ENCODE measurements at regions not wholly inside any gene's neighbourhood (a gene's known extent, or its start where the extent isn't known, plus 50 kb on each side); places are given as distances from the start of the nearest gene placed in this dataset.
"Not testable (repeated sequence)": the region's sequence is repeated elsewhere in the genome, so short reads cannot be mapped to it uniquely, and the experiment has no call there.

DNA sequence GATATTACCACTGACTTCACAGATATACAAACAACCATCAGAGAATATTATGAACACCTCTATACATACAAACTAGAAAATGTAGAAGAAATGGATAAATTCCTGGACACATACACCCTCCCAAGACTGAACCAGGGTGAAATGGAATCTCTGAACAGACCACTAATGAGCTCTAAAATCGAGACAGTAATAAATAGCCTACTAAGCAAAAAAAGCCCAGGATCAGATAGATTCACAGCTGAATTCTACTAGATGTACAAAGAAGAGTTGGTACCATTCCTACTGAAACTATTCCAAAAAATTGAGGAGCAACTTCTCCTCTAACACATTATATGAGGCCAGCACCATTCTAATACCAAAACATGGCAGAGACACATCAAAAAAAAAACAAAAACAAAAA is 837.7 kb downstream of the FSCB start:
- no peak for DNase-seq

DNA sequence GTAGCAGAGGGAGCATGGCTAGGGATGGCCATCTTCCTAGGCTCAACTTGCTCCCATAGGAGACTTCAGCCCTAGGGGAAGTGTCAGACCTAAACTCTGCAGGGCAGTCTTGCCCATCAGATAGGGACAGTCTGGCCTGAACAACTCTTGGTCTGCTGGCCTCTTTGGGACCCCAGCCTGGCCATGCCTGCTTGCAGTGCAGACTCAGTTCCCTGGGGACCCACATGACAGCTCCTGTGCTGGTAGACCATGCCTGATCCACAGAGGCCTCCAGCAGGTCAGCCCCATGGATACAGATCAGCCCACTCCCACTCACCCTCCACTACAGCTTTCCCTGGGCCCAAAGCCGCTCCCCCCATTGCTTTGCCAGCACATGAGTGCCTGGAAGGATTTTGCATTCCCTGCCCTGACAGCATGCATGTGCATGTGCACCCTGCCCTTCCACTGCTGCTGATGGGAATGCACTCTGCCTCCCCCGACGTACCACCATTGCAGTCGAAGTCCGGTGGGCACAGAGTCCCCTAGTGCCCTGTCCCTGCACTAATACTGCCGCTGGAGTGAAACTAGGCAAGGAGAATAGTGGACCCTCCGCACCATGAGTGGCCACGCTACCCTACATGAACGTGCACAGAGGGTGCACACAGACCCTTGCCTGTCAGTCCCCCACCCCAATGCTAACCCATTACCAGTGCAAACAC is 841.4 kb downstream of the FSCB start:
- DNase-seq: no peak

DNA sequence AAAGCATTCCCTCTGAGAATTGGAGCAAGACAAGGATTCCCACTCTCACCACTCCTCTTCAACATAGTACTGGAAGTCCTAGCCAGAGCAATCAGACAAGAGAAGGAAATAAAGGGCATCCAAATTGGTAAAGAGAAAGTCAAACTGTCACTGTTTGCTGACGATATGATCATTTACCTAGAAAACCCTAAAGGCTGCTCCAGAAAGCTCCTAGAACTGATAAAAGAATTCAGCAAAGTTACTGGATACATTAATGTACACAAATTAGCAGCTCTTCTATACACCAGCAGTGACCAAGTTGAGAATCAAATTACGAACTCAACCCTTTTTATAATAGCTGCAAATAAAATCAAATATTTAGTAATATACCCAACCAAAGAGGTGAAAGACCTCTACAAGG is 851.9 kb downstream of the FSCB start:
- DNase-seq: not testable (repeated sequence)

DNA sequence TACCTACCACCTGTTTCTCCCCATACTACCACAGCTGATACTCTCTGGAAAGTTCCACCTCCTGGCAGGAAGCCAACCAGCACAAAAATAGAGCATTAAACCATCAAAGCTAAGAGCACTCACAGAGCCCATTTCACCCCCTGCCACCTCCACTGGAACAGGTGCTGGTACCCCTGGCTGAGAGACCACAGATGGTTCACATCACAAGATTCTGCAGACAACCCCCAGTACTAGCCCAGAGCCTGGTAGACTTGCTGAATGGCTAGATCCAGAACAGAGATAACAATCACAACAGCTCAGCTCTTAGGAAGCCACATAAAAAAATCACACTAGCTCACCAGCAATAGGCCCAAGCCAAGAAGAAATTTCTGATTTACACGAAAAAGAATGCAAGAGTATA is 855.2 kb downstream of the FSCB start:
- peak; percentile 30 for DNase-seq

DNA sequence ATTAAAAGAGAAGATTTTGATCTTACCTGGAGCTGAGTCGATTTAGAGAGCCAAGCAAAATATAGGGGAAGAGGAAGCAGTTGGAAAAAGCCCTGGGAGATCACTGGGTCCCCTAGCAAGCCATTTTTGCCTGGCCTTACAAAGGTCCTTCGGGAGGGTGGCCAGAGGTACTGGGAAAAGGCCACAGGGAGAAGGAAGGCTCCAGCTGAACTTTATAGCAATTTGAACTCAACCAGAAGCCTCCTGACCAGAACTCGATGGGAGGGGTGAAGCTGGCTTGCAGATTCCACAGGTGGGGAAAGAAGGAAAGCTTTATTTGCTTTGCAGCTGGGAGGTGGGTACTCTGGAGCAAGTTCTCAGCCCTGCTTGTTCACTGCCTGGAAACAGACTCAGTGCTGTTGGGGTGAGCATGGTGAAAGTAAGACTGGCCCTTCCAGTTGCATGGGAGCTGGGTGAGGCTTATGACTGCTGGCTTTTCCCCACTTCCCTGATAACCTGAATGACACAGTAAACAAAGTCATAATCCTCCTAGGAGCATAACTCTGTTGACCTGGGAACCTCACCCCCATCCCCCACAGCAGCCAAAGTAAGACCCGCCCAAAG is 855.8 kb downstream of the FSCB start:
- DNase-seq: no peak

DNA sequence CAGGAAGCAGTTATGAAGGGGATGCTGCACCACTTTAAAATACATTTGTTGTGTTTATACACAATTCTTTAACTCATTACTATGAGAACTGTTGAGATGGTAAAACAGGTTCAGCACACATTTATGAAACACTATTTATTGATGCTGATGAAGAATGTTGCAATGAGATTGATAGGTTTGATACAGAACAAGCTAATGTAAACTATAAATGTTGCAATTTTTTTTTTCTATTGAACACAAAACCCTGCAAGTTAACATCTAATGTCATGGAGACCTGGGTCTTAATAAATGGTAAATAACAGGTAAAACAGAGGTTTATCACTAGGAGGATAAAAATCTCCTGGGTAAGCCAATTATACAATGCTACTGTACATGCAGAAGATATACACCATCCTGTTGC is 857.6 kb downstream of the FSCB start:
- no peak for DNase-seq

DNA sequence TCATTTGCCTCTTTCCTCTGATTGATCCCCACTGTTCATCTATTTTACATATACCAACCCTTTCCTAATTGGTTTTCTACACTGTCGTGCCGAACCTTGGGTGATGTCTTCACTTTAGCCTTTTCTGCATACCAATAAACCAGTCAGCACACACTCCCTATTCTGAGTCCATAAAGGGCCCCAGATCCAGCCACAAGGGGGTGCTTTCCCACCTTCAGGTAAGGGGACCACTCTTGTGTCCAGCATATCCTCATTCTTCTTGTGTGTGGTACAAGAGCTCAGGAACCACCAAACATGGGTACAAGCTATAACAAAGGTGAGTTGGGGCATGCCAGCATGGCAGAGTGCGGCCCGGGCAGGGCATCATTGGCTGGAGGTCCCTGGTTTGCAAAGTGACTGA is 859.8 kb downstream of the FSCB start:
- no peak for DNase-seq

DNA sequence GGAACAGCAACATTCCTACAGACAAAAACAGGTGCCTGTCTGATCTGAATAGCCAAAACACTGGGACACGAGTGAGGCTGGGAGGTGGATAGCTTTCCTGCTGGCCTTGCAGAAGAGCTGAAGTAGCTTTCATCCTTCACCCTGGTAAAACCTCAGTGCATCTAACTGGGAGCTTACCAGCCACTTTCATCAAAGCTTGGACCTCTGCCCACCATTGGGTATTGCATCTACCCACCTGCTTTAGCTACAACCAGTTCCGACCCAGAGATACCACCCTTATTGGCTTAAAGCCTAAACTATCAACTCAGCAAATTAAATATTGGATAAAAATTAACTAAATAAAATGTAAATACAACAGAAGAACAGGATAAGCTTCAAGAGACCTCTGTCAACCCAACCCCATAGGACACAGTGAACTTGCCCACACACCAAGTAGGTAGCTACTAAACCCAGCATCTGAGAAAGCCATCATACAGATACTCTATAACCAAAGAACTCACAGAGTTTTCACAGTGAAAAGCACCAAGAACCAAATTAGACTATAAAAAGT is 866.3 kb downstream of the FSCB start:
- no peak for DNase-seq

DNA sequence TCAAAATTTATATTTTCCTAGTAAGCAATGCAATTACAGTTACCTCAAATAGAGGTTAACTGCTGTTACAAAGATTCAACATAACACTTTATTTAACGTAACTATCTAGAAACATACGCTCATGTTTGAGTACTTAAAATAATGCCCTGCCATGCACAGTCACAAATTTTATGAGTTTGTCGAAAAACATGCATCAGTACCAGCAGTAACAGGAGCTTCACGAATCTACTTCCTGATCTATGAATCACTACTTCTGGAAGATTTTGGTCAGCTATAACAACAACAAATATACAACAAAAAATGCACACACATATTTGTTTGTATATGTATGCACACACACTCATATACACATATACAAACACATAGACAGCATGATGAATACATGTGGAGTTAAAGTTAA is 881.8 kb downstream of the FSCB start:
- DNase-seq: no peak

DNA sequence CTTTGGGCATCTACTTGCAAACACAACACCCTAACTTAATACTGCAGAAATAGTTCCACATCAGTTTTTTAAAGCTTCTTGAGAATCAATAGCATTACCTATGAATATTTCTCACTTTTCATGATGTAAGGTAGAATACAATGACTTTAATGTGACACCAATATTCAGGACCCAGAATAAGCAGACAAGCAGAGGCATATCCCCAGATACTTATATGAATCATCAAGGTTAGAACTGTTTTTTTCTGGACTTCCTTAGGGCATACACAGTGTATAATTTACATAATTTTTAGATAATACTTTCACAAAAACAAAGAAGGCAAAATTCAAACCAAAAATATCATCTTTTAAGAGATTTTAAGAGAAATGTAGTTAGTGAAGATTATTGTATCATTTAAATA is 885.8 kb downstream of the FSCB start:
- DNase-seq: no peak

DNA sequence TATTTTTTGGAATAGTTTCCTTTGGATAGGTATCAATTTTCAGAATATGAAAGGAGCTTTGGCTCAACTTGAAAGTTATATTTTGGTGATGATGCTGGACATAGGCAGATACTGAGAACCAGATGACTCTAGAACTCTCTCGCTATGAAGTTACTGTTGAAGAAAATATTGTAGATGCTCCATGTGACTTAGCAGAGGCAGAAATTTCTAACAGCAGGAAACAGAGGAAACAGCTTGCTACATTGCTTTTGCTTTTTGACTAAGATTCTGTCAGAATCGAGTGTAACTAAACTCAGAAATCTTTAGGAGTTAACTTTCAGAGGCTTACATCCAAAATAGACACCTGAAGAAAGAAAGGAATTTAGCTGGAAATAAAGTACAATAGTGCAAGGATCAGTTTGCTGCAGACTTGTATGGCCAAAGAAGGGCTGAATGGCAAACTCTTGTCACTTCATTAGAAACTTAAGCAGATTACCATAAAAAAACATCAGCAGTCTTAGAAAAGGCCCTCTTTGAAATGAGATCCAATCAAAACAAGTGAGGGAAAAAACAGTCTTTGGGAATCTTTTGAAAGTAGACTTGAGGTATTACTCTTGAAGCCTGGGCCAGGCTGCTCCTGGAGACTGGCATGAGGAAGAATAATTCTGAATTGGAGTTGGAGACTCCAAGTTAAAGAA is 911.8 kb downstream of the FSCB start:
- no peak for DNase-seq

DNA sequence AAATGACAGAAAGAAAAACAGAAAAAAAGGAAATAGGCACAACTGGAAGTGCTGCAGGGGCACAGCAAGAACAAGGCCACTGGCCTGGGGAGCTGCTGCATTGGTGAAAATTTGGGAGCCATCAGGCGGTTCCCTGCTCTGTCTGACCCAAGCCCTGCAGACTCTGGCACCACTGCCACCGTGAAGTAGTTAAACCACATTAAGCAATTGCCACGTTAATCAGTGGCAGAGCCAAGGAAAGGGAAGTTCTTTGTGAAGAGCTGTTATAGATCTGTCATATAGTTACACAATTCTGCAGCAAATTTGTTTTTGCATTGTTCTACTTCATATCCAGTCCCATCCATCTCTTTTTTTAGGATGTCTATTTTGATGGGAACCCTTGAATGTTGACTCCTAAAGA is 915.3 kb downstream of the FSCB start:
- DNase-seq: no peak

DNA sequence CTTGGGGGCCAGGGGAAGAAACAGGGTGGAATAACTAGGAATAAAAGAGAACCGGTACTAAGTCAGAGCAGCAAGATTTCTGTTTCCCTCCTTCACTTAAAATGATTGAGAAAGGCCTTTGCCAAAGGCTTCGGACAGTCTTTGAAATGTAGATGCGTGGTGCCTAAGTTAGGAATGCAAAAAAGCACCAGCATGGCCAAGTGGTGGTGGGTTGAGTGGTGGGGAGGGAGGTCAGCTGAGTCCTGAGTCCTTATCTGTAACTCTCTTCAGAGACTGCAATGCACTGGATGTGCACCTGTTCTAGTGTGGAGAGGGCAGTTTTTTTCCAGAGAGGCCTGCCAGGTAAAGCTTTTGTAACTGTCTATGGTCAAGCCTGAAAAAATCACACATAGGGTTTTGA is 919.9 kb downstream of the FSCB start:
- DNase-seq: no peak

DNA sequence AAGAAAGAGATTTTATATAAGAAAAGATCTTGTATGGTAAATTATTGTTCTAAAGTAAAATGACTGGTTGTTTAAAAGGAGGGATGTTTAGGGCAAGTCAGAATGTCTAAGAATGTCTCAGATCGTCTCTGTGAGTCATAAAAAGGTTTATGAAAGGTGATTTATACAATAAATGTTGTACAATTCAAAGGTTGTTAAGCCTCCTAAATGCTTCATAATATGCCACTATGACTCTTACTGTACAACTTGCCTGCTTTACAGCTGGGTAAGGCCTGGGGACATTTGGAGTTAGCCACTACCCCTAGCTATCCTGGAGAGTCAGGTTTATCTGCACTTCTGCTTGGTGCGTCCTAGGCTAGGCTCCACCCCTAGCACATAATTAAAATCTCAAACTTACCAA is 927.4 kb downstream of the FSCB start:
- DNase-seq: no peak

DNA sequence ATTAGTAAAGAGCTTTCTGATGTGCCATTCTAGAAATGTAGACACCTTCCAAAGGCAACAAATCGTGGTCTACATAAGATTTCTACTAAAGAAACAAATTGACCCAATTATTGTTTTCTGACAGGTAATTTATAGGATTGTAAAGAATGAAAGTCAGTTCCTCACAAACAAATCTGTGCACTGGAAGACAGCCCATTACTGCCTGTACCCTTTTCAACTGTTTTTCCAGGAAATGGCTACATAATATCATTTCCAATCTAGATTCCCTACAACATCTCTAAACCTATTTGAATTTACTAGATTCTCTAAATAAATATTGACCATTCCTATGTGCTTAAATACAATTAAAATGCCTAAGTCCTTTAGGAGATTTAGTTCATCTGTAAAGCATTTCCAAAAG is 939.1 kb downstream of the FSCB start:
- DNase-seq: no peak

DNA sequence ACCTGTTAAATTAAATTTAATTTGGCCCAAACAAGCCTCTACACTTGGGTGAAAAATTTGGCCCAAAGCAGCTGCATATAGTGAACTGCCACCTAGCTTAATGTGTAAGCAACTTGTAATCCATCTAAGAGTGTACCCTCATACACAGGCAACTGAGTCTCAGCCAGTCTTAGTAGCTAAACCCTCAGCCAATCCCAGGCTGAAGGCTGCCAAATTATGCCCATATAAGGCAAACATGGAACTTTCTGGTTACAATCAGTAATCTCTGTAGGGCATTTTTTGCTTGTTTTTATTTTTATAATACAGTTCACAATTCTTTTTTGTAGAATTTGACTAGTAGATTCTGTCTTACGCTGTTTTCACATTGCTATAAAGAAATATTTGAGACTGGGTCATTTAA is 958.7 kb downstream of the FSCB start:
- no peak for DNase-seq

DNA sequence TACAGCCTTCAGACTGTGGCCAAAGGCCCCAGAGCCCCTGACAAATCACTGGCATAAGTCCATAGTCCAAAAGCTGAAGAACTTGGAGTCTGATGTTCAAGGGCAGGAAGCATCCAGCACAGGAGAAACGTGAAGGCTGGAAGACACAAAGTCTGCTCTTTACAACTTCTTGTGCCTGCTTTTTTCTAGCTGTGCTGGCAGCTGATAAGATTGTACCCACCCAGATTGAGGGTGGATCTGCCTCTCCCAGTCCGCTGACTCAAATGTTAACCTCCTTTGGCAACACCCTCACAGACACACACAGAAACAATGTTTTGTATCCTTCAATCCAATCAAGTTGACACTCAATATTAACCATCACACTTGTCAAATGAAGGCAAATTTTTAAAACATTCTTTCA is 959.5 kb downstream of the FSCB start:
- not testable (repeated sequence) for DNase-seq

DNA sequence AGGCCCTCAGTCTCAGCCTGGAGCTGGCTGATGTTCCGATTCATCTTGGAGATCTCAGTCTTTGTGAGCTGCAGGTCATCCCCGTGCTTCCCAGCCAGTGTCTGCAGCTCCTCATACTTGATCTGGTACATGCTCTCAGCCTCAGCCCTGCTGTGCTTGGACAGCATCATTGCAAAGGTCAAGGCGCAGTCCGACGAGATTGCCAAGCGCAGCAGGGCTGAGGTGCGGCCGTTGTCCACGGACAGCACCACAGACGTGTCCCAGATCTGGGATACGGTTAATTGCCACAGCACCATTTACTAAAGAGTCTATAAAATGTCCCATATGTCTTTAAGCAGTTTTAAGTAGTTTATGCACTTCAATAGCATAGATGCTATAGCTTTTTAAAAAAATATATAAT is 965.7 kb downstream of the FSCB start:
- DNase-seq: no peak

DNA sequence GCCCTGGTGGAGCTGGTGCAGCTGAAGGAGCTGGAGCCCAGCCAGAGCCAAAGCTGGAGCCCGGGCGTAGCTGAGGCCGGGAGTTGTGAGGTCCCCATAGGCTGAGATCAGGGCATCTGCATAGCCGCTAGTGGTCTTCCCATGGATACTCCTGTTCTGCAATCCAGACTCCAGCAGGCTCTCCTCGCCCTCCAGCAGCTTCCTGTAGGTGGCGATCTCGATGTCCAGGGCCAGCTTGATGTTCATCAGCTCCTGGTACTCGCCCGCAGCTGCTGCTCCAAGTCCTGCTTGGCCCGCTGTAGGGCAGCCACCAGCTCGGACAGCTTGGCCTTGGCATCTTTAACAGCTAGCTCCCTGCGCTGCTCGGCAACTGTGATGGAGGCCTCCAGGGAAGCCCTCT is 966.1 kb downstream of the FSCB start:
- no peak for DNase-seq

DNA sequence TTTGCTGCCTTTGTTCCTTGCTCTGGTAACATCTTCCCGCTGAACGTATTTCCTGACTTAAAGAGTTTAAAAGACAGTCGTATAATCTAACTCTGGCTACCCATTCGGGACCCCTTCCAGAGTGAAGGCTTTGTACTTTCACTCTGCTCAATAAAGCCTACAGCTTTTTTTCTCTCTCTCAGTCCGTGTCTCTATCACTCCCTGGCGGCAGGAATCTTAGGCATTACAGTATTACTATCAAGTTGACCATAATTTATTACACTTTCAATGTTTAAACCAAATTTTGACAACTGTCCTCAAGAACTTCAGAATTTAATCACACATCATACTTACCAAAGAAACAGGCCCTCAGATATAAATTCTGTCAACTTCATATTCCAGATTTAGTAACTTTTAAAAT is 967.9 kb downstream of the FSCB start:
- DNase-seq: no peak

DNA sequence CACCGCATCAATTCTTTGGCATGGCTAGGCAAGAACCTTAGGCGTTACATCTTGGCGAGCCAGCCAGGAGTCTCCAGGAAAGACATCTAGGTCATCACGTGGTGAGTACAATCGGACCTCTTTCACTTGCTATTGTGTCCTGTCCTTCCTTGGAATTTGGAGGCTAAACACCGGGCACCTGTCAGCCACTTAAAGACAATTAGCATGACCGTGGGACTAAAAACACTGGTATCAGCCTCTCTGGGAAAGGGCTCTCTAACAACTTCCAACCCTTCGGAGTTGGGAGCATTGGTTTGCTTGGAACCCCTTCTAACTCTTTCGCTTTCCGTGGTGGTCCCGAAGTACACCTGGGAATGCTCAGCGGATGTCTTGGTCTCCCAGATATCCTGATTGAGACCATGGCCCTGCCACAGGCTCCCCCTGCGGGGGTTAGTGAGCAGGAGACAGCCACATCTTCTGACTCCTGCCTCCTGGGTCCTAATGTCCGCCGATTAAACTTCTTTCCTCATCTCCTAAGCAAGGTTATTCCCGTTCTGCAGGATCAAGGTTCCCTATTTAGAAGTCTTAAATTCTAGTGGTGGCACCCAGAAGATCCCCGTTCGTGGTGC is 971.7 kb downstream of the FSCB start:
- DNase-seq: no peak

DNA sequence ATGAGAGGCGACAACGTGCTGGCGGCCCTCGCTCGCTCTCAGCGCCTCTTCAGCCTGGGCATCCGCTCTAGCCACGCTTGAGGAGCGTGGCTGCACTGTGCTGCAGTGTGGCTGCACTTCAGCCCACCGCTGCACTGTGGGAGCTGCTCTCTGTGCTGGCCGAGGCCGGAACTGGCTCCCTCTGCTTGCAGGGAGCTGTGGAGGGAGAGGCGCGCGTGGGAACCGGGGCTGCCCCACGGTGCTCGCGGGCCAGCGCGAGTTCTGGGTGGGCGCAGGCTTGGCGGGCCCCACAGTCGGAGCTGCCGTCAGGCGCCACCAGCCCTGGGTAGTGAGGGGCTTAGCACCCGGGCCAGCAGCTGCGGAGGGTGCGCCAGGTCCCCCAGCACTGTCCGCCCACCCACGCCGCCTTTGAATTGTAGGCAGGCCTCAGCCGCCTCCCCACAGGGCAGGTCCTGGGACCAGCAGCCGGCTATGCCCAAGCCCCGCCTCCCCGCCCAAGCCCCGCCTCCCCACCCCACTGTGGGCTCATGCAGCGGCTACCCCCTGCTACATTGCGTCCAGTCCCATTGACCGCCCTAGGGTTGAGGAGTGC is 974.2 kb downstream of the FSCB start:
- no peak for DNase-seq

DNA sequence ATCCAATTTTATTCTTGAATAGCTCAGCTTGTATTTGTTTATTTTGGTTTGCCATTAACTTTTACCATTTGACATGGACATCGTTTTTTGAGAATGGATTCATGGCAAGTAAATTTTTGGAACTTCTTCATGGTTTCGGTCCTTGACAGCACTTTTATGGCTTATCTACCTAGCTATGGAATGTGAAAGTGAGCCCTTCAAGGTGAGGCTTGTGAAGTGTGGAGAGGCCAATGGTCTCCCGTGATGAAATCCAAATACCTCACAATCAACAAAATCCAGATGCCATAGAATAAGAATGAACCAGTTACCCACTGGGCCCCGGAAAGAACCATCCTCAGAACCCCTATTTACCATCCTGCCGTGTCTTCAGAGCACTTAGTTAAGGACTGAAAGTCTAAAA is 978.8 kb downstream of the FSCB start:
- DNase-seq: no peak

DNA sequence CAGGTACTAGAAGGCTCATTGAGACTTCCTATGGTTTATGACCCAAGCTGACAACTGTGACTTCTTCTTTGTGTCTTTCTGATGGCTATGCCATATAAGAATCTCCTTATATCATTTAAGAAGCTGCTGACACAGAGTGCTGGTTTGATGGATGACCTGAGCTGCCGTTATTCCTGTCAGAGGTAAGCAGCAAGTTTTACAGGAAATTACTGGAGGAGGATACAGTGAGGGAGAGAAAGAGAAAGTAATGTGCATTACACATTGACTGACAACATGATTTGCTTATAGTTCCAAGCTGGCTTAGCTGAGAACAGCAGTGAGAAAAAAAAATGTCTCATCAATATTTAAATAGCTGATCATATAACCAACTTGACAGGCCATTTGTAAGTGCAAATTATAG is 981.4 kb downstream of the FSCB start:
- no peak for DNase-seq

Data from NCI-H524 treated with DMSO at 0.1 percent for 48 hours (cell line).